SJCRH30 (cell line): ENCODE measurements at regions not wholly inside any gene's neighbourhood (a gene's known extent, or its start where the extent isn't known, plus 50 kb on each side); places are given as distances from the start of the nearest gene placed in this dataset.

Source experiments
- DNase-seq, 2 experiments: peaks; one replicate each; pipeline ENCODE4 v3.0.0-alpha.2; 2015 to 2020
- H3K27ac ChIP-seq: fragments of 250-450 bp; sonication (Bioruptor Pico); 2 replicates; pipeline ENCODE4 v1.5.1; 2020; ENCODE audit warnings: mild to moderate bottlenecking, moderate library complexity
- H3K27me3 ChIP-seq: fragments of 250-450 bp; sonication (Bioruptor Pico); 2 replicates; pipeline ENCODE4 v1.5.1; 2020; ENCODE audit warnings: mild to moderate bottlenecking, moderate library complexity
- H3K36me3 ChIP-seq: fragments of 250-450 bp; sonication (Bioruptor Pico); 2 replicates; pipeline ENCODE4 v1.5.1; 2020; ENCODE audit warnings: mild to moderate bottlenecking, moderate library complexity
- H3K4me1 ChIP-seq: fragments of 250-450 bp; sonication (Bioruptor Pico); 2 replicates; pipeline ENCODE4 v1.5.1; 2020; ENCODE audit warnings: mild to moderate bottlenecking, moderate library complexity
- H3K4me3 ChIP-seq: fragments of 250-450 bp; sonication (Bioruptor Pico); 2 replicates; pipeline ENCODE4 v1.5.1; 2020; ENCODE audit warnings: mild to moderate bottlenecking, moderate library complexity
- H3K9me3 ChIP-seq: fragments of 250-450 bp; sonication (Bioruptor Pico); replicated peaks from 2 replicates; pipeline ENCODE4 v1.5.1; 2020; ENCODE audit warnings: mild to moderate bottlenecking, moderate library complexity

DNA sequence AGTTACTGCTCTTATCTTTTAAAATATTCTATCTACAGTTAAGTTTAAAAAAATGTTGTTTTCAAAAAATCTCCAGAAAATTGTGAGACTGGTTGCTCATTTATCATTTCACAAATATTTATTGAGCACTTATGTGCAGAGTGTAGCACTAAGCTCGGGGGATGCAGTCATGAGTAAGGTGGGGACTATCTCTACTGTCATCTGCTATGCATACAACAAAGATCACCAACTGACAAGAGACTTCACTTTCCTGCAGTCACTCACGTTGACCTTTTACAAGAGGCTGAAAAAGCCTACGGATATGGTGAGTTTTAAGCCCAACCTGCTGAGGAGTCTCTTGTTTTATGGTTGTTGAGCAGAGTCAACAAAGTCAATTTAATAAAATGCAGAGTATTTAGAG lies 392.5 kb downstream of the KLF12 start:
- Histone ChIP-seq H3K36me3 (no peaks in the 10 kb centered on the region), H3K9me3 (no peaks in the 10 kb centered on the region), H3K27ac (no peak overlapping the region), H3K4me1 (no peaks in the 10 kb centered on the region), H3K4me3 (no peak overlapping the region), H3K27me3 (no peaks in the 10 kb centered on the region)
- DNase-seq: no peak

DNA sequence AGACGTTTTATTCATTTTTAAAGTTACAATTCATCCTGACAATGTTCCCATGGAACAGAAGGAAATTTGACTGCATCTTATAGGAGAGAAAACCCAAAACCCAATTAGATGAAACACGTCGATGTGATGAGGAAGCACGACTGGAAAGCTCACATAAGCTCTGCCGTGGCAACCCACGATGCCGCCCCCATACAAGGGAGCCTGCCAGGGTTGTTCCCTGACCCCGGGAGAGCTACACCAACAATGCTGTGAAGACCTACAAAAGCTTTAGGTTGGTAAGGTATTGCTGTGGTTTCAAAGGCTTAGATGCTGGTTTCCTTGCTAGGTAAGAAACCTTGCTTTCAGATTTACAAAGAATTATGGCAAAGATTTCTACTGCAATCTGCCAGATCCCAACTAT lies 393.1 kb downstream of the KLF12 start:
- H3K36me3 ChIP-seq: no peaks in the 10 kb centered on the region
- DNase-seq: no peak
- H3K27me3 ChIP-seq: no peaks in the 10 kb centered on the region
- no peaks in the 10 kb centered on the region for H3K9me3 ChIP-seq
- no peaks in the 10 kb centered on the region for H3K4me1 ChIP-seq
- H3K4me3 ChIP-seq: no peak overlapping the region
- H3K27ac ChIP-seq: no peak overlapping the region

DNA sequence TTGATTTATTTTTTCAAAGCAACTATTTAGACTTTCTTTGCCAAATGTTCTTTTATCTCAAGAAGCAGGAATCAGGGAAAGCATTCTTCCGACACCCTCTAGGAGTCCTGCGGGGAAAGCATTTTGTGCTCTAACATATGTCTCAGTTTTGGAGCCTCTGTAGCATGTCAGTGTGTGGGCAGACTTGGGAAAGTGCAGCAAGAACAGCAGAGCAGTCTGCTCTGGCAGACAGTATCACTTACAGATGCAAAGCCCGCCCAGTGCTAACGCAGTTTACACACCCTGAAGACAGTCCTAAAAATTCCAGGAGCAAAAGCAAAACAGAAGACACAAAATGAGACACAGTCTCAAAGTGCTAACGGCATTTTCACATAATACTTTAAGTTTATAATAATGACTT lies 393.5 kb downstream of the KLF12 start:
- no peak for DNase-seq
- H3K36me3 ChIP-seq: no peaks in the 10 kb centered on the region
- H3K4me1 ChIP-seq: no peaks in the 10 kb centered on the region
- no peak overlapping the region for H3K4me3 ChIP-seq
- no peak overlapping the region for H3K27ac ChIP-seq
- H3K27me3 ChIP-seq: no peaks in the 10 kb centered on the region
- H3K9me3 ChIP-seq: no peaks in the 10 kb centered on the region

DNA sequence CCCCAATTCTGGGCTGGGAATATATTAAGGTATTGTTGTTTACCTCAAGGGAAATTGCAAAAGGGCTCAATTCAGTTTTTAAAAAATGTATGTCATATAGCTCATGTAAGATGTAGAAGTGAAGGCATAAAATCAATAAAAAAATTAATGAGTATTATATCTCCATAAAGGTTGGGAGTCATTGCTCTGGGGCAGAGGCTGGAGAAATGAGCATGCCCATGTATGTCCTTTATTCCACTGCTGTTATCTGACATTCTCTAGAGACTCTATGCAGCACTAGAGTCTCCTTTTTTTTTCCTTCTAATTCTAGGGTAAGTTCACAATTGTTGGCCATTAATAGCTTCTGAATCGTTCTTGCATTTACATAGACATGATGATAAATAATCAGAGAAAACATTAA lies 394.8 kb downstream of the KLF12 start:
- Histone ChIP-seq H3K4me1 (no peaks in the 10 kb centered on the region), H3K36me3 (no peaks in the 10 kb centered on the region), H3K4me3 (no peak overlapping the region), H3K27ac (no peak overlapping the region), H3K27me3 (no peaks in the 10 kb centered on the region), H3K9me3 (no peaks in the 10 kb centered on the region)
- DNase-seq: no peak

DNA sequence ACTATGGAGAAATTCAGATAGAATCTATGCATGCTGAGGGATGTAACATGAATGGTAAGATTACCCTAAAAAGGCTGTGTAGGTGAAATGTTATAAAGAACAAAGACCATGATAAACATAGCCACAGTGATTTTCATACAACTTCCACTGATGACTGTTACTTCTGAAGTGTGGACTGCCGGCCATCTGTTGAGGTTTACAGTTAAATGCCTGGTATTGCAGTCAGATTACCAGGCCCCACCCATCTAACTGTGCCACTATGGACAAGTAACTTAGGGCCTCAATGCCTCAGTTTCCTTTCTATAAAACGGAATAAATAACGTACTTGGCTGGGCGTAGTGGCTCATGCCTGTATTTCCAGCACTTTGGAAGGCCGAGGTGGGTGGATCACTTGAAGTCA lies 395.6 kb downstream of the KLF12 start:
- Histone ChIP-seq H3K36me3 (no peaks in the 10 kb centered on the region), H3K4me1 (peaks cover 6% of the 10 kb centered on the region), H3K9me3 (no peaks in the 10 kb centered on the region), H3K27ac (no peak overlapping the region), H3K4me3 (no peak overlapping the region), H3K27me3 (no peaks in the 10 kb centered on the region)
- no peak for DNase-seq

DNA sequence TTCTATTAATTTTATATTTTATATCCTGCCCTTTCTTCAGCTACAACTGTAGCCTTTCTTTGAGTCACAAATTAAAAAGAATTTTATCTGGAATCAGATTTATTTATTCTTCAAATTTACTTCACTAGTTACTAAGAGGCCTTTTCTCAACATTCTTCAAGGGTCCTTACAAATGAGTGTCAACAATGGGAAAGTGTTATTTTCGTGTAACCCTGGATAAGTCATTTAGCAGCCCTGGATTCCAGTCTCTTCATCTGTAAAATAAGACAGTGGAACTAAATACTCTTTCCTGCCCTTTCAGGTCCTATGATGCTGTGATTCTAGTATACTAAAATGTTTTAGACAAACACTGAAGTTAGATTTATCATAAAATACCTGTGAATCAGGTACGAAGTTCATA lies 397.0 kb downstream of the KLF12 start:
- no peak overlapping the region for H3K4me3 ChIP-seq
- H3K9me3 ChIP-seq: no peaks in the 10 kb centered on the region
- no peaks in the 10 kb centered on the region for H3K27me3 ChIP-seq
- DNase-seq: no peak
- no peak overlapping the region for H3K27ac ChIP-seq
- H3K36me3 ChIP-seq: no peaks in the 10 kb centered on the region
- peaks cover 11% of the 10 kb centered on the region for H3K4me1 ChIP-seq

DNA sequence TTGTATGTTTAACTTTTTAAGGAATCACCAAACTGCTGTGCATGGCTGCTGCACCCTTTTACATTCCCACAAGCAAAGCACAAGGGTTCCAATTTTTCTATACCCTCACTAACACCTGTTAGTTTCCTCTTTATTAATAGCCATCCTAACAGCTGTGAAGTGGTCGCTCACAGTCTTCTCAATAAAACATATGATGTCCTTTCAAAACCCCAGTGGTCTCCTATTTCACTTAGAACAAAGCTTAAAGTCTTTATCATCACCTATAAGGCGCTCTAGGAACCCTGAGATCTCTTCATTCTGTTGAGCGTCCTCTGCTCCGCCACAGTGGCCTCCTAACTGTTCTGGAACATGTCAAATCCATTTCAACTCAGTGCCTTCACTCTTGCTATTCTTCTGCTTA lies 400.5 kb downstream of the KLF12 start:
- Histone ChIP-seq H3K27ac (peak overlapping the region; percentile 35), H3K9me3 (no peaks in the 10 kb centered on the region)
- peak; percentile 21 to 67 for DNase-seq

DNA sequence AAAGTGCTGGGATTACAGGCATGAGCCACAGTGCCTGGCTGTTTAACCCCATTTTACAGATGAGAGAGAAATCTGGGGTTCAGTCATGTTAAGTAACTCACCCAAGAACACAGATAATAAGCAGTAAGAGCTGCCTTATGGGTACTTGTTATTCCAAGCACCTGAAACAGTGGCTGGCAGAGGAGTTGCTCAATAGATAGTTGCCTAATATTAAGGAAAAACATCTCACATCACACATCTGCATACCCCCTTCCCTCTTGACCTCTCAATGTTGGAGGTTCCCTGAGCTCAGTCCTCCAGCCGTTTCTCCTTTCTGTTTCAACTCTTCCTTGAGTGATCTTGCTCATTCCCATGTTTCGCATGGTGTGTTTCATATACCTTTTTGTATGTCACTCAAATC lies 401.9 kb downstream of the KLF12 start:
- no peaks in the 10 kb centered on the region for H3K36me3 ChIP-seq
- H3K4me3 ChIP-seq: no peak overlapping the region
- peaks cover 11% of the 10 kb centered on the region for H3K4me1 ChIP-seq
- H3K27me3 ChIP-seq: no peaks in the 10 kb centered on the region
- no peaks in the 10 kb centered on the region for H3K9me3 ChIP-seq
- no peak for DNase-seq
- no peak overlapping the region for H3K27ac ChIP-seq

More for the DNA sequence above, 400.5 kb downstream of the KLF12 start:
- H3K4me1 ChIP-seq: peaks cover 11% of the 10 kb centered on the region
- no peaks in the 10 kb centered on the region for H3K36me3 ChIP-seq
- H3K4me3 ChIP-seq: no peak overlapping the region
- H3K27me3 ChIP-seq: no peaks in the 10 kb centered on the region

DNA sequence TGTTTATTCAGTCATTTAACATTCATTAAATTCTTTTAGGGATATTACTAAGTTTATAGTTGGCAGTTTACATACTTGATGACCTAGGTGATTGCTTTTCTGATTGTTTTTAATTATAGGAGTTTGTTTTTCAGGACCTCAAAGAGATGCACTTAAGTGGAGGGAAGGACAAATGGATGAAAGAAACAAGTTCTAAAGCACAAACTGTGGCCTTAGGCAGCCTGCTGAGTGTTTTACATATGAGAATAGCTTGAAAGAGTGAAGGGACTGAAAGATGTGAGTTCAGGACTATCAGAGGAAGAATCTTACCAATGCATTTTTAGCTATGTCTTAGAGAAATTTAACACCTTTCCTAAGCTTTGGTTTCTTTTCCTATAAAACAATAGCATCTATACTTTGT lies 402.6 kb downstream of the KLF12 start:
- no peak for DNase-seq
- Histone ChIP-seq H3K4me3 (no peak overlapping the region), H3K36me3 (no peaks in the 10 kb centered on the region), H3K9me3 (no peaks in the 10 kb centered on the region), H3K27ac (no peak overlapping the region), H3K4me1 (peaks cover 11% of the 10 kb centered on the region), H3K27me3 (no peaks in the 10 kb centered on the region)

DNA sequence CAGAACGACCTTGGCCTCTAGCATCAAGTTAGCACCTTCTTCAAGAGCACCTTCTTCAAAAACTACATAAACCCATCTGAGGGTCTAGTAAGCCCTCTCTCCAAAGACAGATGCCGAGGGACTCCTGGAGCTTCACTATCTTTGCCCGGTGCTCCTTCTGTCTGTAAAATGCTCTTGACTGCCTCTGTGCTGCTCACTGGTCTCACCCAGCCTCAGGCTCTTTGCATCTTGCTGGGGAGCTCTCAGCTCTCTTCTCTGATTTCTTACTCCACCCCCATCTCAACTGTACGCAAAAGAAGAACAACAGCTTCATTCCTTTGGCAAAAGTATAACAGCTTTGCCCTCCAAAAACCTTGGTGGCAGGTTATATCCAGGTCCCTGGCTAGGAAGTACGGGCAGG lies 404.2 kb downstream of the KLF12 start:
- no peaks in the 10 kb centered on the region for H3K36me3 ChIP-seq
- H3K27me3 ChIP-seq: no peaks in the 10 kb centered on the region
- peaks cover 11% of the 10 kb centered on the region for H3K4me1 ChIP-seq
- H3K9me3 ChIP-seq: no peaks in the 10 kb centered on the region
- H3K4me3 ChIP-seq: no peak overlapping the region
- no peak overlapping the region for H3K27ac ChIP-seq
- DNase-seq: no peak

DNA sequence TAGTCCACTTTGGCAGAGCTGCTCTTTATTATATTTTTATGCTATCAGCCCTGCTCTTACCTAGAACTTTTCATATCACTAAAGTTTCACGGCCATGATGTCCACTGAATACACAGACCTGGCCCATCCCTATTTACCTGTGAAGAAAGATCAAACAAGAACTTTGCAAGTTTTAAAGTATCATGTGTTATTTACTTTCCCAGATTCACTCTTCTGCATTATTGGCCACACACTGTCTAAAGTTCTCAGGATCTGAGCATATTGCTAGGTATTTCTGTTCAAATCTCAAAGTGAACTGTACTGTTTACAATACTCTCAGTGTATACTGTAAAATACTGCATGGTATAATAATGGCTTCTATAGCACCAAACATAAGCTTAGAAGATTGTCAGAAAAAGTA lies 405.2 kb downstream of the KLF12 start:
- Histone ChIP-seq H3K9me3 (no peaks in the 10 kb centered on the region), H3K36me3 (no peaks in the 10 kb centered on the region), H3K27ac (no peak overlapping the region), H3K4me3 (no peak overlapping the region), H3K4me1 (peaks cover 10% of the 10 kb centered on the region), H3K27me3 (no peaks in the 10 kb centered on the region)
- DNase-seq: no peak

DNA sequence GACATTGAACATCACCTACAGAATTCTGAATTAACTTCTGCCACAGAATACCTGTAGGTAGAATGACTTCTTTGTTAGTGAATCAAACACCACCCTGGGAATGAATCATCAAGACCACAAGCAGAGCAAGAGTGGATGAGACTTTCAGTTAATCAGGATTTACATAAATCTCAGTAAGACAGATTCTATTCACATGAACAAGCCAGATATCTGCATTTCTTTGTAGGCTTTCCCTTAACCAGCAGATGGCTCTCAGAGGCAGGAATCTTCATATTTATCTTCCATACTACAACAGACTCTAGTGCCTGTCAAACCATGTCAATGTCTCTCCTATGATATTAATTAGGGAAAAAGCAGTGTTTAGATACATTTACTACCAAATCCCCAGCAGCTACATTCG lies 412.1 kb downstream of the KLF12 start:
- Histone ChIP-seq H3K4me1 (peaks cover 14% of the 10 kb centered on the region), H3K27ac (no peak overlapping the region), H3K36me3 (no peaks in the 10 kb centered on the region), H3K9me3 (no peaks in the 10 kb centered on the region), H3K4me3 (no peak overlapping the region), H3K27me3 (no peaks in the 10 kb centered on the region)
- peak in 1 of 2 experiments; percentile 50 for DNase-seq

DNA sequence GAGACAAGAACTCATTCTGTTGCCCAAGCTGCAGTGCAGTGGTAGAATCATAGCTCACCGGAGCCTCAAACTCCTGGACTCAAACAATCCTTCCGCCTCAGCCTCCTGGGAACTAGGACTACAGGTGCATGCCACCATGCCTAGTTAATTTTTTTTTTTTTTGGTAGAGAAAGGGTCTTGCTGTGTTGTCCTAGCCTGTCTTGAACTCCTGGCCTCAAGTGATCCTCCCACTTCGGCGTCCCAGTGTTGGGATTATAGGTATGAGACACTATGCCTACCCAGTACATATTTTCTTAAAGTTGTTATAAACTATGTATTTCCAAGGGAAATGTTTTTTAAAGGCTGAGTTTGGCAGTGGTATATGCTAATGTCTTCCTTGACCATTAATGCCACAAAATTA lies 412.6 kb downstream of the KLF12 start:
- H3K36me3 ChIP-seq: no peaks in the 10 kb centered on the region
- no peaks in the 10 kb centered on the region for H3K27me3 ChIP-seq
- no peak for DNase-seq
- H3K4me3 ChIP-seq: no peak overlapping the region
- H3K4me1 ChIP-seq: peaks cover 20% of the 10 kb centered on the region
- no peak overlapping the region for H3K27ac ChIP-seq
- H3K9me3 ChIP-seq: no peaks in the 10 kb centered on the region

DNA sequence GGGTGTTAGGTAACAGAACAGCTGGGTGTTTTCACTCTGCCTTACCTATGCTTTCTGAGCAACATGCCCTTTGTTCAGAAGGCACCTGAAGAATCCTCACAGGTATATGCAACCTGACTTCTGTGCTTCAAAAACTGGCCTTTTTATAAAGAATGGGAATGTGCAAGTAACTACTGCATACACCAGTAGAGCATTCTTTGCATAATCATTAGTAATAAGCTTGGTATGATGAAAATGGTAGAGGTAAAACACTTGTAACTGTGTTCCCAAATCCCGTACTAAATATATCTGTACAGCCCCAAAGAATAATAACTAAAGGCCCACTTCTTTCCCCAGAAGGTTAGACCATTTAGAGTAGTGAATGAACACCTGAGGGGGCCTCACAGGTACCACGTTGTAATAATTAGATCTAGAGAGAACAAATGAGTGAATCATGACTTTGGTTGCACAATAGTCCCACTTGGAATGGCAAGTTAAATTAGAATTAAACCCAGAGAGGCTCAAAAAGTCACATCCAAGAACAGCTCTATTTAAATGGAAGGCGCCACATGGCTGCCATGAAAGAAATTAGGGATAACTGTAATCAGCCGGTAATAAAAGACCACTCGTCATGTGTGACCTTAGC lies 413.9 kb downstream of the KLF12 start:
- Histone ChIP-seq H3K27ac (no peak overlapping the region), H3K9me3 (no peaks in the 10 kb centered on the region), H3K4me3 (no peak overlapping the region), H3K4me1 (peaks cover 21% of the 10 kb centered on the region), H3K27me3 (no peaks in the 10 kb centered on the region), H3K36me3 (no peaks in the 10 kb centered on the region)
- no peak for DNase-seq

DNA sequence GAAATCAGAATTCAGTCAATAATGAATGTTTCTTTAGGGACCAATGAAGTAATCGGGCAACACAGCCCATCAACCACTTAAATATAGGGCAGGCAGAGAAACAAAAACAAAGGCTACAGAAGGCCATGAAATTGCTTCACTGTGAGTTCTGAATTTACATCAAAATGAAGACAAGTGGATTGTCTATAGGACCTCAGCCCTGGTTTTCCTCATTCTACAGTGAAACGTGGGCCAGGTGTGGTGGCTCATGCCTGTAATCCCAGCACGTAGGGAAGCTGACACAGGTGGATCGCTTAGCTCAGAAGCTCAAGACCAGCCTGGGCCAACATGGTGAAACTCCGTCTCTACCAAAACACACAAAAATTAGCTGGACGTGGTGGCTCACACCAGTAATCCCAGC lies 416.0 kb downstream of the KLF12 start:
- Histone ChIP-seq H3K27me3 (no peaks in the 10 kb centered on the region), H3K36me3 (no peaks in the 10 kb centered on the region), H3K4me3 (no peak overlapping the region), H3K27ac (peak overlapping the region; percentile 57), H3K4me1 (peaks cover 21% of the 10 kb centered on the region), H3K9me3 (no peaks in the 10 kb centered on the region)
- no peak for DNase-seq

DNA sequence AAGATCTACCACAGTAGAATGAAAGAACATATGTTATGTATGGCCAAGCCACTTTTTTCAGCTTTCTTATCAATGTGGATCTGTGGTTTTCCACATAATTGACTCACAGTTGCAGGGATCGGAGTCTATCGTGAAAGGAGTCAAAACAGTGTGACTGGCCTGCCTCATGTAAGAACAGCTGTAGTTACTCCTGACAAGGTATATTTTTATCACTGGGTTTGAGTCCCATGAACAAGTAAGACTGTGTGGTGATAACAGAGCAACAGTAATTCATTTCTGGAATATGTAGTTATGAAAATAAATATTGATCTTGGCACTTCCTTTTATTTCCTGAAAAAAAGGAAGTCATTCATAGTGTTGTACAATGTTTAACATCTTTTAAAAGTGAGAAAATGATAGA lies 416.6 kb downstream of the KLF12 start:
- H3K9me3 ChIP-seq: no peaks in the 10 kb centered on the region
- H3K4me1 ChIP-seq: peaks cover 21% of the 10 kb centered on the region
- peak overlapping the region; percentile 57 for H3K27ac ChIP-seq
- peak; percentile 55 to 81 for DNase-seq
- H3K4me3 ChIP-seq: no peak overlapping the region
- no peaks in the 10 kb centered on the region for H3K36me3 ChIP-seq
- H3K27me3 ChIP-seq: no peaks in the 10 kb centered on the region
